Esophagus muscularis mucosa (tissue), 4 donors: ENCODE measurements at regions not wholly inside any gene's neighbourhood (a gene's known extent, or its start where the extent isn't known, plus 50 kb on each side); places are given as distances from the start of the nearest gene placed in this dataset.

Experiments
- DNase-seq: peaks from one replicate; pipeline ENCODE4 v3.0.0-alpha.2; 2017; ENCODE audit errors: extremely low spot score
- H3K27ac ChIP-seq, 4 donors: fragments of 200-600 bp; sonication (generic); replicated peaks in 1 of 4; 1 replicate in 3 of 4; 2 replicates in 1 of 4; pipeline ENCODE4 v1.5.1; 2016 to 2019; ENCODE audit warnings: mild to moderate bottlenecking in 1 of 4
- H3K27me3 ChIP-seq, 4 donors: fragments of 200-600 bp; sonication (generic); one replicate each; pipeline versions ENCODE4 v1.5.1 to v1.6.0; 2016 to 2019
- H3K36me3 ChIP-seq, 4 donors: fragments of 200-600 bp; sonication (generic); one replicate each; pipeline ENCODE4 v1.5.1; 2016 to 2019
- H3K4me1 ChIP-seq, 4 donors: fragments of 200-600 bp; sonication (generic); one replicate each; pipeline ENCODE4 v1.5.1; 2016 to 2019
- H3K4me3 ChIP-seq, 4 donors: fragments of 200-600 bp; sonication (generic); 1 replicate in 2 of 4; 2 replicates in 2 of 4; pipeline ENCODE4 v1.5.1; 2016 to 2019; ENCODE audit warnings: mild to moderate bottlenecking in 4 of 4, moderate library complexity in 1 of 4
- H3K9me3 ChIP-seq, 4 donors: fragments of 200-600 bp; sonication (generic); 1 replicate in 3 of 4; 2 replicates in 1 of 4; pipeline ENCODE4 v1.5.1; 2016 to 2019
- EP300 ChIP-seq: sonication (generic); formaldehyde crosslinking; IDR thresholded peaks from one replicate; pipeline ENCODE4 v1.6.1; 2017; ENCODE audit warnings: antibody characterized with exemption
- POLR2A ChIP-seq: fragments of 450-650 bp; IDR thresholded peaks from one replicate; pipeline ENCODE4 v1.6.1; 2017; ENCODE audit warnings: antibody characterized with exemption, moderate library complexity, mild to moderate bottlenecking, low read depth
- POLR2AphosphoS5 ChIP-seq, 2 donors: sonication (generic); formaldehyde crosslinking; IDR thresholded peaks; one replicate each; pipeline ENCODE4 v1.6.1; 2017; ENCODE audit warnings: antibody characterized with exemption in 2 of 2
- WGBS: methylation state at CpG from one replicate; pipeline ENCODE4 v1.1.5; 2018; 5-methylcytosine and 5-hydroxymethylcytosine counted together
- intact Hi-C: fragments of 100-400 bp; cut with DNase I; formaldehyde crosslinking; loops from one replicate; pipeline ENCODE4 v1.15.1; 2023
- TF ChIP-seq, protein P1 (sequence below), 3 experiments: fragments of 200-600 bp in 2 of 3; fragments of 450-650 bp in 1 of 3; sonication (generic) in 2 of 3; IDR thresholded peaks; one replicate each; pipeline ENCODE4 v1.5.1; 2017 to 2019; ENCODE audit warnings: antibody characterized with exemption in 3 of 3, mild to moderate bottlenecking in 2 of 3, moderate library complexity in 1 of 3

DNA sequence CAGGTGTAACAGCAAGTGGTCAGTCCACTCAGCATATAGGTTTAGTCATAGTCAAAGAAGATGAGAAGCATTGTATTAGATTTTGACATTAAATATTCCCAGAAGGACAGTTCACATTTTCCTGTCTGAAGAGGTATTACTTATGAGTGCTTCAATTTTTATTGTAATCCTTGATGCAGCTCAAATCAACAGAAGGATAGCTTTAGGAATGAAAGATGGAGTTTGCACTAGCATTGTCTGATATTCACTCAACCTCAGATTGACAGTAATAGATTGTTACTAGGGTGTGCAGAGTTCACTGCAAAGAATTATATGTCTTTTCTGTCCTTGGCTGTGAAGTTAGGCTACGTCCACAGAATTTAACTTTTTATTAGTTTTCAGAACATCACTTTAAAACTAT is 764.3 kb upstream of the AADAT start:
- TF ChIP-seq POLR2A, result no peak
- TF ChIP-seq POLR2AphosphoS5 (IDR thresholded peaks at IDR 0.05), result no peak
- TF ChIP-seq, protein P1, sequence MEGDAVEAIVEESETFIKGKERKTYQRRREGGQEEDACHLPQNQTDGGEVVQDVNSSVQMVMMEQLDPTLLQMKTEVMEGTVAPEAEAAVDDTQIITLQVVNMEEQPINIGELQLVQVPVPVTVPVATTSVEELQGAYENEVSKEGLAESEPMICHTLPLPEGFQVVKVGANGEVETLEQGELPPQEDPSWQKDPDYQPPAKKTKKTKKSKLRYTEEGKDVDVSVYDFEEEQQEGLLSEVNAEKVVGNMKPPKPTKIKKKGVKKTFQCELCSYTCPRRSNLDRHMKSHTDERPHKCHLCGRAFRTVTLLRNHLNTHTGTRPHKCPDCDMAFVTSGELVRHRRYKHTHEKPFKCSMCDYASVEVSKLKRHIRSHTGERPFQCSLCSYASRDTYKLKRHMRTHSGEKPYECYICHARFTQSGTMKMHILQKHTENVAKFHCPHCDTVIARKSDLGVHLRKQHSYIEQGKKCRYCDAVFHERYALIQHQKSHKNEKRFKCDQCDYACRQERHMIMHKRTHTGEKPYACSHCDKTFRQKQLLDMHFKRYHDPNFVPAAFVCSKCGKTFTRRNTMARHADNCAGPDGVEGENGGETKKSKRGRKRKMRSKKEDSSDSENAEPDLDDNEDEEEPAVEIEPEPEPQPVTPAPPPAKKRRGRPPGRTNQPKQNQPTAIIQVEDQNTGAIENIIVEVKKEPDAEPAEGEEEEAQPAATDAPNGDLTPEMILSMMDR (IDR thresholded peaks at IDR 0.05), result no peak
- no peak for TF ChIP-seq EP300
- 58% methylated on average over 1 of the region's 1 CpG for WGBS
- no peak for DNase-seq
- Histone ChIP-seq H3K36me3 (no peaks in the 10 kb centered on the region), H3K27ac (no peak overlapping the region), H3K9me3 (no peaks in the 10 kb centered on the region), H3K4me1 (no peaks in the 10 kb centered on the region), H3K4me3 (no peak overlapping the region), H3K27me3 (no peaks in the 10 kb centered on the region)
- intact Hi-C loops, result loop anchor here (5.0 kb wide), 1 partner anchor 717 kb away; no protein-coding TSS in a partner anchor

DNA sequence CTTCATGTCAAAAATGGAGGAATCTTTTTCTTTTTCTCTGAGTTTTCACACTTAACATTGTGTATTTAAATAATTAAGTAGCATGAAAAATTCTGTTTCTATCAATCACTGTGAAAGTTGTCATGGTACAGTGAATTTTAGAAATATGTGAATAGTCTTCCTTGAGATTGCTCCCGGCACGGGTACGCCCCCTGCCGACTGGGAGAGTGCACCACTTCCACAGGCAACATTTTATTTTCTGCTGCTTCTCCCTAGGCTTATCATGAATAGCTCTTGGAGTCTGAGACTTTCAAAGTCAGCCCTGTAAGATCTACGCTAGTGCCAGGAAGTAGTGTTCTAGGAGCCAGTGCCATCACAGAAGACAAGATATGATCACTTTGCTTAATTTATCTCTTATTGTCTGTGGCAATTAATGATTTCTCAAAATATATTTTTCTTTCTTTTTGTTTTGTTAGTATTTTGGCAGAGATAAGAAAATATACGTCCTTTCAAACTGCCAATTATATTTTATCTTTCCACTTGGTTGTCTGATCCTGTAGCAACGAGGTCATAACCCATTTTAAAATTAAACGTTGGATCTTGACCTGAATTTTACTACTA is 763.8 kb upstream of the AADAT start:
- Histone ChIP-seq H3K27ac (no peak overlapping the region), H3K27me3 (no peaks in the 10 kb centered on the region), H3K9me3 (no peaks in the 10 kb centered on the region), H3K36me3 (no peaks in the 10 kb centered on the region), H3K4me1 (no peaks in the 10 kb centered on the region), H3K4me3 (no peak overlapping the region)
- 32% methylated on average over 8 of the region's 8 CpGs for WGBS
- intact Hi-C loops, result loop anchor here (5.0 kb wide), 1 partner anchor 716 kb away; no protein-coding TSS in a partner anchor
- no peak for DNase-seq
- TF ChIP-seq POLR2A, result no peak
- TF ChIP-seq, protein P1 (IDR thresholded peaks at IDR 0.05), result peak; percentile 34 to 68 (median 59)

DNA sequence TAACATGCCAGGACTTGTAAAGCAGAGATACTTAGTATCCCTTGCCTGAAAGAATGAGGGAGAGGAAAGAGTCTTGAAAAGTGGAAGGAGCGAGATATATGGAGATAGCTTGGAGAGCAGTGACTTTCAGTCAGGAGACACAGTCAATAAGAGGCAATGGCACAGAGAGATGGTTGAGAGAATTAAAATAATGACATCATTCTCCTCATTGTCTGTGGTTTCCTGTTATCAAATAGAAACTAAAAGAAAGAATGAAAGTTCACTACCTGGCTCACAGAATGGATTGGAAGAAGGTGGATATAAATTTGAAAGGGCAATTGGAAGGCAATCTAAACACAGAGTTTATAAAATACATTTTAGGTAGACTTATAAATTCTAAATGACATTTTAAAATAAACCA is 760.2 kb upstream of the AADAT start:
- intact Hi-C loops, result loop anchor here (5.0 kb wide), 1 partner anchor 713 kb away; no protein-coding TSS in a partner anchor
- Histone ChIP-seq H3K27me3 (no peaks in the 10 kb centered on the region), H3K4me1 (no peaks in the 10 kb centered on the region), H3K36me3 (no peaks in the 10 kb centered on the region), H3K9me3 (no peaks in the 10 kb centered on the region), H3K4me3 (no peak overlapping the region), H3K27ac (no peak overlapping the region)
- TF ChIP-seq POLR2A, result no peak
- TF ChIP-seq POLR2AphosphoS5 (IDR thresholded peaks at IDR 0.05), result no peak
- TF ChIP-seq EP300, result no peak
- TF ChIP-seq, protein P1 (IDR thresholded peaks at IDR 0.05), result no peak
- WGBS, result 80% methylated on average over 1 of the region's 1 CpG
- no peak for DNase-seq

DNA sequence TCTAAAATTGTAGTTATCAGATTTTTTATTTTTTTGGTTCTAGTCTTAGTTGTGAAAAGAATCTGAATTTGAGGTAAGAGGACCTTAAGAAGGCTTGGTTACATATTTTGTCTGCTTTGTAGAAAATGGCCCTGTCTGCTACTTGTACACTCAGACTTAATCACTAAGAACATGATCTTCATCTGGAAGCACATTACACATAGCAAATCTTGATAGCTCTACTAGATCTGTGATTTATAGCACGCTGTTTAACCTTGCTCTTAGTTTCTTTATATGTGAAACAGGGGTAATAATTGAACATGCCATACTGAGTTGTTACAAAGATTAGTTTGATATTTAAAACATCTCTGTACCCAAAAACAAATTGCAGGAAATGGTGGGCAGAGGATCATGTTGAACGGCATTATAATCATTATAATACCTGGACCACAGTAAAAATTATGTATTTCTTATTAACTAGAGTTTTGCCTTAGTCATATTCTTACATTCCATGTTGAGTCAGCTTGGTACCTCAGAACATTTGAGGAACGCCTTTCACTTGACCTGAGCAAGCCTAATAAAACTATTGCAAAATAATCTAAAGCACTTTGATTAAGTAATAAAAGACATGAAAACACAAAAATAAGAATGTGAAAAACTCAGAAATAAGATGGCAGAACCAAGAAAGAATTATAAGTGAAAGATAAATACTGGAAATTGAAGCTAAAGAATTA is 738.0 kb upstream of the AADAT start:
- H3K4me1 ChIP-seq, result no peaks in the 10 kb centered on the region
- no peak overlapping the region for H3K4me3 ChIP-seq
- 91% methylated on average over 3 of the region's 3 CpGs for WGBS
- DNase-seq, result no peak
- no peaks in the 10 kb centered on the region for H3K27me3 ChIP-seq
- H3K27ac ChIP-seq, result no peak overlapping the region
- intact Hi-C loops, result no loop called here
- no peaks in the 10 kb centered on the region for H3K36me3 ChIP-seq
- H3K9me3 ChIP-seq, result no peaks in the 10 kb centered on the region
- no peak for TF ChIP-seq POLR2A
- TF ChIP-seq EP300, result no peak
- TF ChIP-seq, protein P1 (IDR thresholded peaks at IDR 0.05), result no peak
- TF ChIP-seq POLR2AphosphoS5 (IDR thresholded peaks at IDR 0.05), result no peak
